ENCODE measurements at regions not wholly inside any gene's neighbourhood (a gene's known extent, or its start where the extent isn't known, plus 50 kb on each side); places are given as distances from the start of the nearest gene placed in this dataset.

DNA sequence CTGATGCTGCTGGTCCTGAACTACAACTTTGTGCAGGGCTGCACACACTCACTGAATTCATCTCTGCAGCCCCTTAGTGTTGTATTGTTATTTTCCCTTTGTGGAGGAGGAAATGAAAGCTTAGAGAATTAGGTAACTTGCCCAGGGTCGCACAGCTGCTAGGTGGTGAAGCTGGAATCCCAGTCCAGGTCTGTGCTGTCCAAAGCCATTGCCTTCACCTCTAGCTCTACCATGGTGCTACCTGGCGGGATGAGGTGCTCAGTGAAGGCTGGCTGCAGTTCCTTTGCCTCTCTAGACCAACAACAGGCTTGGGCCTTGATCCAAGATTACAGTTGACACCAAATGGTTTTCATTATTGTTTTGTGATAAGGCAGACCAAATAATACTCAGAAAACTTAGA is 177.8 kb upstream of the PITX1 start:
- H3K9ac ChIP-seq (ENCODE audit: insufficient read depth, low read depth, low read length), result no peak overlapping the region
- no peaks in the 10 kb centered on the region for H3K27me3 ChIP-seq (ENCODE audit: control insufficient read depth in 1 of 2, insufficient read depth in 2 of 2, low read length in 2 of 2)
- intact Hi-C loops (cut with micrococcal nuclease; ENCODE audit: unreplicated experiment) (loop anchor here (1.0 kb wide), 1 partner anchor 117 kb away; no protein-coding TSS in a partner anchor), in situ Hi-C loops (cut with HindIII; ENCODE audit: extremely low pct_ligation_motif_present, low pct_unique_long_range_greater_than_20kb) (no loop called here)
- BruUV-seq (replicated peaks), result no TSS peak
- H2AFZ ChIP-seq (ENCODE audit: low read length), result no peak overlapping the region
- DNase-seq (ENCODE audit: low spot score) (no peak), ATAC-seq (no peak), FAIRE-seq (no peak)
- no peaks in the 10 kb centered on the region for H4K20me1 ChIP-seq (ENCODE audit: insufficient read depth, low read length)
- H3K9me3 ChIP-seq (ENCODE audit: low read length), result no peaks in the 10 kb centered on the region
- H3K4me1 ChIP-seq (ENCODE audit: insufficient read depth, low read length), result peaks cover 29% of the 10 kb centered on the region
- no peaks in the 10 kb centered on the region for H3K36me3 ChIP-seq (replicated peaks in 1 of 2; ENCODE audit: control insufficient read depth in 1 of 2, insufficient read depth in 2 of 2, low read length in 2 of 2)
- no peak overlapping the region for H3K4me3 ChIP-seq (replicated peaks in 1 of 3; ENCODE audit: insufficient read depth in 1 of 3, low read depth in 2 of 3, low read length in 3 of 3)
- ChIA-PET POLR2A (interaction anchor here (0.7 kb wide), 1 partner anchor 32 kb away, joined by 3 read pairs; no protein-coding TSS in a partner anchor), CTCF (ENCODE audit: low intra/inter-chr PET ratio, low total read pairs) (no interaction called here)
- 50% methylated on average over 1 of the region's 2 CpGs for WGBS (ENCODE audit: low lambda C conversion rate)
- no peaks in the 10 kb centered on the region for H3K79me2 ChIP-seq (ENCODE audit: insufficient read depth, low read length)
- H3K27ac ChIP-seq (ENCODE audit: extremely low read length, insufficient read depth, low read length), result no peak overlapping the region
- H3K4me2 ChIP-seq (ENCODE audit: low read depth, low read length), result no peak overlapping the region
- TF ChIP-seq, protein P1, sequence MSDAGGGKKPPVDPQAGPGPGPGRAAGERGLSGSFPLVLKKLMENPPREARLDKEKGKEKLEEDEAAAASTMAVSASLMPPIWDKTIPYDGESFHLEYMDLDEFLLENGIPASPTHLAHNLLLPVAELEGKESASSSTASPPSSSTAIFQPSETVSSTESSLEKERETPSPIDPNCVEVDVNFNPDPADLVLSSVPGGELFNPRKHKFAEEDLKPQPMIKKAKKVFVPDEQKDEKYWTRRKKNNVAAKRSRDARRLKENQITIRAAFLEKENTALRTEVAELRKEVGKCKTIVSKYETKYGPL (CRISPR knock-in tag; IDR thresholded peaks at IDR 0.05), result no peak
- TF ChIP-seq FOXM1 (CRISPR knock-in tag; IDR thresholded peaks at IDR 0.05), result no peak
- no peak for TF ChIP-seq PCBP1 (IDR thresholded peaks at IDR 0.05; ENCODE audit: borderline replicate concordance, low read depth, low read length)
- no peak for TF ChIP-seq ZNF749 (CRISPR knock-in tag; IDR thresholded peaks at IDR 0.05; ENCODE audit: borderline replicate concordance)
- no peak for TF ChIP-seq ZMAT3 (CRISPR knock-in tag; conservative IDR thresholded peaks at IDR 0.05)
- TF ChIP-seq, protein P2, sequence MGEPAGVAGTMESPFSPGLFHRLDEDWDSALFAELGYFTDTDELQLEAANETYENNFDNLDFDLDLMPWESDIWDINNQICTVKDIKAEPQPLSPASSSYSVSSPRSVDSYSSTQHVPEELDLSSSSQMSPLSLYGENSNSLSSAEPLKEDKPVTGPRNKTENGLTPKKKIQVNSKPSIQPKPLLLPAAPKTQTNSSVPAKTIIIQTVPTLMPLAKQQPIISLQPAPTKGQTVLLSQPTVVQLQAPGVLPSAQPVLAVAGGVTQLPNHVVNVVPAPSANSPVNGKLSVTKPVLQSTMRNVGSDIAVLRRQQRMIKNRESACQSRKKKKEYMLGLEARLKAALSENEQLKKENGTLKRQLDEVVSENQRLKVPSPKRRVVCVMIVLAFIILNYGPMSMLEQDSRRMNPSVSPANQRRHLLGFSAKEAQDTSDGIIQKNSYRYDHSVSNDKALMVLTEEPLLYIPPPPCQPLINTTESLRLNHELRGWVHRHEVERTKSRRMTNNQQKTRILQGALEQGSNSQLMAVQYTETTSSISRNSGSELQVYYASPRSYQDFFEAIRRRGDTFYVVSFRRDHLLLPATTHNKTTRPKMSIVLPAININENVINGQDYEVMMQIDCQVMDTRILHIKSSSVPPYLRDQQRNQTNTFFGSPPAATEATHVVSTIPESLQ (CRISPR knock-in tag; conservative IDR thresholded peaks at IDR 0.05), result no peak

All from HepG2 (cell line).